Sigmoid colon (tissue), 6 donors: ENCODE measurements at regions not wholly inside any gene's neighbourhood (a gene's known extent, or its start where the extent isn't known, plus 50 kb on each side); places are given as distances from the start of the nearest gene placed in this dataset.

Experiments used
- DNase-seq: peaks from one replicate; pipeline ENCODE4 v3.0.0-alpha.2; 2019
- H3K27ac ChIP-seq, 4 donors: fragments of 200-600 bp; sonication (generic); one replicate each; pipeline ENCODE4 v1.5.1; 2016 to 2019; ENCODE audit warnings: mild to moderate bottlenecking in 1 of 4
- H3K27me3 ChIP-seq, 3 donors: fragments of 200-600 bp; sonication (generic); one replicate each; pipeline ENCODE4 v1.5.1; 2019; ENCODE audit warnings: mild to moderate bottlenecking in 1 of 3
- H3K36me3 ChIP-seq, 4 donors: fragments of 200-600 bp; sonication (generic); one replicate each; pipeline ENCODE4 v1.5.1; 2016 to 2019
- H3K4me1 ChIP-seq, 4 donors: fragments of 200-600 bp; sonication (generic); one replicate each; pipeline ENCODE4 v1.5.1; 2017 to 2019
- H3K4me3 ChIP-seq, 4 donors: fragments of 200-600 bp; sonication (generic); one replicate each; pipeline ENCODE4 v1.5.1; 2017 to 2019; ENCODE audit warnings: mild to moderate bottlenecking in 2 of 4, moderate library complexity in 1 of 4
- H3K9me3 ChIP-seq, 4 donors: fragments of 200-600 bp in 3 of 4; sonication (generic) in 3 of 4; one replicate each; pipeline versions ENCODE4 v1.5.1 to v1.6.1; 2013 to 2019
- CTCF ChIP-seq, 4 experiments: fragments of 450-650 bp in 3 of 4; fragments of 200-600 bp in 1 of 4; IDR thresholded peaks; one replicate each; pipeline ENCODE4 v1.5.1; 2016 to 2019; ENCODE audit warnings: antibody characterized with exemption in 4 of 4, mild to moderate bottlenecking in 3 of 4, moderate library complexity in 2 of 4
- EP300 ChIP-seq, 4 donors: sonication (generic); formaldehyde crosslinking; IDR thresholded peaks; one replicate each; pipeline ENCODE4 v1.6.1; 2017; ENCODE audit warnings: antibody characterized with exemption in 4 of 4
- POLR2A ChIP-seq, 2 donors: fragments of 450-650 bp; IDR thresholded peaks; one replicate each; pipeline ENCODE4 v1.6.1; 2016; ENCODE audit warnings: antibody characterized with exemption in 2 of 2, mild to moderate bottlenecking in 2 of 2, moderate library complexity in 2 of 2
- POLR2AphosphoS5 ChIP-seq, 4 donors: sonication (generic); formaldehyde crosslinking; IDR thresholded peaks; one replicate each; pipeline ENCODE4 v1.6.1; 2017; ENCODE audit warnings: antibody characterized with exemption in 4 of 4
- WGBS, 2 donors: extraction: QIAGEN DNeasy Blood & Tissue Kit; methylation state at CpG; one replicate each; pipeline ENCODE4 v1.1.7; 2013; 5-methylcytosine and 5-hydroxymethylcytosine counted together
- intact Hi-C: fragments of 100-400 bp; cut with DNase I; formaldehyde crosslinking; loops from one replicate; pipeline ENCODE4 v1.15.1; 2023
- donor health status: healthy with polysubstance abuse.
- donor health status: healthy.

DNA sequence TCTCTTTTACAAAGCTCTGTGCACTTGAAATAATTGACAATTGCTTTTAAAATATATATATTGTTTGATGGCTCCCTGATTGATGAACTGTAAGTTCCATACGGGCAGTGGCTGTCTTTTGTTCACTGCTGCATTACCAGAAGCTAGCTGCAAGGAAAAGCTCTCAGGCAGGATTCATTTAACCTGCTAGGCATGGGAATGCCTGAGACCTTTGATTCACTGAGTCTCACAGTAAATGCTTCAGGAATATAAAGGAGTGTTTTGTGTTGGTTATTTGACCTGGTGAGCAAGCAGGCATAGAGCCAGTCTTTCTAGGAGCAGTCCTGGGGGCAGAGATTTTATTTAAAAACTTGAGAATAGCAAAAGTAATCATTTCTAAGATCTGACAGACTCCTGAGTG lies 193.2 kb upstream of the ITGA4 start:
- no peak for TF ChIP-seq POLR2A (IDR thresholded peaks at IDR 0.05)
- no peak for TF ChIP-seq POLR2AphosphoS5 (IDR thresholded peaks at IDR 0.05)
- no peak for TF ChIP-seq EP300 (IDR thresholded peaks at IDR 0.05)
- TF ChIP-seq CTCF (IDR thresholded peaks at IDR 0.05) = no peak
- no peak for DNase-seq
- H3K4me3 ChIP-seq = no peak overlapping the region
- H3K36me3 ChIP-seq = no peaks in the 10 kb centered on the region
- intact Hi-C loops = no loop called here
- WGBS, 2 donors = 22 to 73% methylated on average over 1 of the region's 1 CpG
- H3K27ac ChIP-seq = no peak overlapping the region
- no peaks in the 10 kb centered on the region for H3K9me3 ChIP-seq
- no peaks in the 10 kb centered on the region for H3K27me3 ChIP-seq
- H3K4me1 ChIP-seq = no peaks in the 10 kb centered on the region

DNA sequence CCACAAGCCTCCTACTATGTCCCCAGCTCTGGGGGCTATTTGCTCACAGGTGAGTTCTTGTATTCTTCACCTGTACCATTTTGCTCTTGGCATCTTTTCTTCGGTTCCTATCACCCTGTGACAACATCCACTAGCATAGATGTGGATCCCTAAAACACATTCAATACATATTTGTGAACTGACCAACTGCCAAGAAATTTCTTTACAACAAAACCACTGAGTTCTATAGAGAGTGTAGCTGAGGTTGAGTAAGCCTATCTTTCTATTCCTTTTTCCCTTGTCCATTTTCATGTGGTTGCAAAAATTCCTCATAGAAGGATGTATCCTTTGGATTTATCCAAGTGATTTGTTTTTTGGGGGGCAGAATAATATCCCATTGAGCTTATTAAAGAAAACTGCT lies 192.7 kb upstream of the ITGA4 start:
- no peak overlapping the region for H3K27ac ChIP-seq
- H3K27me3 ChIP-seq = no peaks in the 10 kb centered on the region
- 79 to 92% methylated on average over 1 of the region's 1 CpG for WGBS, 2 donors
- DNase-seq = no peak
- H3K9me3 ChIP-seq = no peaks in the 10 kb centered on the region
- H3K4me3 ChIP-seq = no peak overlapping the region
- no peaks in the 10 kb centered on the region for H3K4me1 ChIP-seq
- H3K36me3 ChIP-seq = no peaks in the 10 kb centered on the region
- intact Hi-C loops = no loop called here
- TF ChIP-seq POLR2AphosphoS5 (IDR thresholded peaks at IDR 0.05) = no peak
- no peak for TF ChIP-seq EP300 (IDR thresholded peaks at IDR 0.05)
- no peak for TF ChIP-seq CTCF (IDR thresholded peaks at IDR 0.05)
- TF ChIP-seq POLR2A (IDR thresholded peaks at IDR 0.05) = no peak

DNA sequence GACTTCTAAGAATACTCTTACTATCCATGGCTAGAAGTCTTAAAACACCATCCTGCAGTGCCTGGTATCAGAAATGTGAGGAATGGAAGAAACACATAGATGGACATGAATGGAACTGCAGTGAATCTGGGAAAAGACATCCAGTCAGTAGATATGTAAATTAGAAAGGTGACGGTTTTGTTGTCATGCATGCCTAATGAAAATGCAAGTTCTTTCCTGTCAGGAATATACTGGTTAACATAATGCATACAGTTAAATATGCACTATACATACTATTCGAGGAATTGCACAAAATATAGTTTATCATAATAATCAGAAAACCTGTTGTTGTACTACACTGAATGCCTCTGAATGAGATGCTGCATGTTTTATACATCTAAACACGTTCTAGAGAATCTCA lies 190.6 kb upstream of the ITGA4 start:
- intact Hi-C loops = no loop called here
- 86 to 88% methylated on average over 3 of the region's 3 CpGs for WGBS, 2 donors
- no peak for DNase-seq
- Histone ChIP-seq H3K27me3 (no peaks in the 10 kb centered on the region), H3K27ac (no peak overlapping the region), H3K4me3 (no peak overlapping the region), H3K36me3 (no peaks in the 10 kb centered on the region), H3K4me1 (no peaks in the 10 kb centered on the region), H3K9me3 (no peaks in the 10 kb centered on the region)
- TF ChIP-seq POLR2AphosphoS5 (IDR thresholded peaks at IDR 0.05) (no peak), EP300 (IDR thresholded peaks at IDR 0.05) (no peak), POLR2A (IDR thresholded peaks at IDR 0.05) (no peak), CTCF (IDR thresholded peaks at IDR 0.05) (no peak)

GRCh38 chr2:181268174-181268867 lies 188.9 kb upstream of the ITGA4 start:
- Histone ChIP-seq H3K27me3 (no peaks in the 10 kb centered on the region), H3K36me3 (no peaks in the 10 kb centered on the region), H3K4me1 (no peaks in the 10 kb centered on the region), H3K9me3 (no peaks in the 10 kb centered on the region), H3K27ac (no peak overlapping the region), H3K4me3 (no peak overlapping the region)
- TF ChIP-seq POLR2AphosphoS5 (IDR thresholded peaks at IDR 0.05) (no peak), EP300 (IDR thresholded peaks at IDR 0.05) (no peak), POLR2A (IDR thresholded peaks at IDR 0.05) (no peak), CTCF (IDR thresholded peaks at IDR 0.05) (no peak)
- intact Hi-C loops = no loop called here
- DNase-seq = no peak
- WGBS, 2 donors = 80 to 88% methylated on average over 3 of the region's 3 CpGs

- no peaks in the 10 kb centered on the region for H3K9me3 ChIP-seq
- no peak overlapping the region for H3K27ac ChIP-seq
- no peak for TF ChIP-seq POLR2AphosphoS5 (IDR thresholded peaks at IDR 0.05)
- no peak for TF ChIP-seq EP300 (IDR thresholded peaks at IDR 0.05)
- no peak for TF ChIP-seq CTCF (IDR thresholded peaks at IDR 0.05)
- TF ChIP-seq POLR2A (IDR thresholded peaks at IDR 0.05) = no peak
- intact Hi-C loops = no loop called here
- H3K4me1 ChIP-seq = peaks cover 0 to 5% (median 0%) of the 10 kb centered on the region in 4 donors
- no peak overlapping the region for H3K4me3 ChIP-seq
- DNase-seq = no peak
- H3K27me3 ChIP-seq = no peaks in the 10 kb centered on the region
- H3K36me3 ChIP-seq = no peaks in the 10 kb centered on the region
- 88 to 93% methylated on average over 1 of the region's 1 CpG for WGBS, 2 donors
Observed at GRCh38 chr2:181273986-181274385, 183.2 kb upstream of the ITGA4 start.
